PC-3 (cell line): ENCODE measurements at regions not wholly inside any gene's neighbourhood (a gene's known extent, or its start where the extent isn't known, plus 50 kb on each side); places are given as distances from the start of the nearest gene placed in this dataset.

Experiments
- EZH2 ChIP-seq: fragments of 300-600 bp; sonication (generic); IDR thresholded peaks from one replicate; pipeline ENCODE4 v1.6.1; 2017; ENCODE audit warnings: antibody characterized with exemption, mild to moderate bottlenecking, low read length; ENCODE audit not compliant: unreplicated experiment
- EZH2phosphoT487 ChIP-seq: fragments of 300-600 bp; sonication (generic); IDR thresholded peaks from 2 replicates; pipeline ENCODE4 v1.6.1; 2018; ENCODE audit warnings: mild to moderate bottlenecking, antibody characterized with exemption, low read length, borderline replicate concordance
- TF ChIP-seq, protein P1 (sequence below): fragments of 300-600 bp; sonication (generic); conservative IDR thresholded peaks from 2 replicates; pipeline ENCODE4 v1.5.1; 2017; ENCODE audit warnings: antibody characterized with exemption, low read depth, mild to moderate bottlenecking, low read length

DNA sequence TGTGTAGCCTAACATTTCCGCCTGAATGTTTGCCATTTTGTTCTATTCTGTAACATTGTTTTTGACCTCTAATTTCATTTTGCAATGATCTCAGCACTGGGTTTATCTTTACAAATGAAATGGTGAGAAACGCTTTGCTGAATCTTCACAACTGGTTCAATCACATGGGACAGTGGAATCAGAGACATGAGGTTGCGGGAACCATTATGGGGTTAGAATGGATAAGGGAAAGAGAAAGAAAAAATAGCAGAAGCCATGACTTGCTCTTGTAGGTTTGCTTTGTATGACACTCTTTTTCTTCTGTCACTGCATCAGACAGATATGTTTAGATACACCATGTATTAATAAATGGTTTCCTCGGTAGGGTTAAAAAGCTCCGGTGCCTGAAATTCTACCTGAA lies 114.3 kb upstream of the PELI1 start:
- TF ChIP-seq, protein P1, sequence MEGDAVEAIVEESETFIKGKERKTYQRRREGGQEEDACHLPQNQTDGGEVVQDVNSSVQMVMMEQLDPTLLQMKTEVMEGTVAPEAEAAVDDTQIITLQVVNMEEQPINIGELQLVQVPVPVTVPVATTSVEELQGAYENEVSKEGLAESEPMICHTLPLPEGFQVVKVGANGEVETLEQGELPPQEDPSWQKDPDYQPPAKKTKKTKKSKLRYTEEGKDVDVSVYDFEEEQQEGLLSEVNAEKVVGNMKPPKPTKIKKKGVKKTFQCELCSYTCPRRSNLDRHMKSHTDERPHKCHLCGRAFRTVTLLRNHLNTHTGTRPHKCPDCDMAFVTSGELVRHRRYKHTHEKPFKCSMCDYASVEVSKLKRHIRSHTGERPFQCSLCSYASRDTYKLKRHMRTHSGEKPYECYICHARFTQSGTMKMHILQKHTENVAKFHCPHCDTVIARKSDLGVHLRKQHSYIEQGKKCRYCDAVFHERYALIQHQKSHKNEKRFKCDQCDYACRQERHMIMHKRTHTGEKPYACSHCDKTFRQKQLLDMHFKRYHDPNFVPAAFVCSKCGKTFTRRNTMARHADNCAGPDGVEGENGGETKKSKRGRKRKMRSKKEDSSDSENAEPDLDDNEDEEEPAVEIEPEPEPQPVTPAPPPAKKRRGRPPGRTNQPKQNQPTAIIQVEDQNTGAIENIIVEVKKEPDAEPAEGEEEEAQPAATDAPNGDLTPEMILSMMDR = no peak
- TF ChIP-seq EZH2 (no peak), EZH2phosphoT487 (no peak)
